ENCODE measurements at regions not wholly inside any gene's neighbourhood (a gene's known extent, or its start where the extent isn't known, plus 50 kb on each side); places are given as distances from the start of the nearest gene placed in this dataset.

- no peak overlapping the region for H3K27ac ChIP-seq (ENCODE audit: low read depth, low read length)
- no peaks in the 10 kb centered on the region for H3K4me1 ChIP-seq (ENCODE audit: control insufficient read depth, insufficient read depth, low read length, unreplicated experiment)
- H3K36me3 ChIP-seq (ENCODE audit: insufficient read depth, low read length), result no peaks in the 10 kb centered on the region
- H3K27me3 ChIP-seq (ENCODE audit: insufficient read depth, low read length), result no peaks in the 10 kb centered on the region
- H3K79me2 ChIP-seq (ENCODE audit: control insufficient read depth, insufficient read depth, low read length, unreplicated experiment), result no peaks in the 10 kb centered on the region
- no peak overlapping the region for H3K4me3 ChIP-seq (ENCODE audit: low read depth, low read length)
- H2AFZ ChIP-seq (ENCODE audit: low read length, unreplicated experiment), result no peak overlapping the region
Measured at GRCh38 chr3:154496978-154497377, 67.0 kb upstream of the GPR149 start.

GRCh38 chr3:154496540-154496939 is 66.5 kb upstream of the GPR149 start:
- Histone ChIP-seq H3K4me1 (ENCODE audit: control insufficient read depth, insufficient read depth, low read length, unreplicated experiment) (no peaks in the 10 kb centered on the region), H3K4me3 (ENCODE audit: low read depth, low read length) (no peak overlapping the region)

GRCh38 chr3:154486949-154487348 is 57.0 kb upstream of the GPR149 start:
- no peak overlapping the region for H2AFZ ChIP-seq (ENCODE audit: low read length, unreplicated experiment)
- H3K27ac ChIP-seq (ENCODE audit: low read depth, low read length), result no peak overlapping the region
- no peak overlapping the region for H3K4me3 ChIP-seq (ENCODE audit: low read depth, low read length)
- no peaks in the 10 kb centered on the region for H3K27me3 ChIP-seq (ENCODE audit: insufficient read depth, low read length)
- H3K4me1 ChIP-seq (ENCODE audit: control insufficient read depth, insufficient read depth, low read length, unreplicated experiment), result no peaks in the 10 kb centered on the region
- H3K36me3 ChIP-seq (ENCODE audit: insufficient read depth, low read length), result no peaks in the 10 kb centered on the region
- H3K79me2 ChIP-seq (ENCODE audit: control insufficient read depth, insufficient read depth, low read length, unreplicated experiment), result no peaks in the 10 kb centered on the region

More at GRCh38 chr3:154496540-154496939, 66.5 kb upstream of the GPR149 start:
- no peaks in the 10 kb centered on the region for H3K36me3 ChIP-seq (ENCODE audit: insufficient read depth, low read length)
- H3K79me2 ChIP-seq (ENCODE audit: control insufficient read depth, insufficient read depth, low read length, unreplicated experiment), result no peaks in the 10 kb centered on the region
- H3K27me3 ChIP-seq (ENCODE audit: insufficient read depth, low read length), result no peaks in the 10 kb centered on the region
- no peak overlapping the region for H2AFZ ChIP-seq (ENCODE audit: low read length, unreplicated experiment)
- H3K27ac ChIP-seq (ENCODE audit: low read depth, low read length), result no peak overlapping the region

- Histone ChIP-seq H3K27ac (ENCODE audit: low read depth, low read length) (no peak overlapping the region), H3K27me3 (ENCODE audit: insufficient read depth, low read length) (no peaks in the 10 kb centered on the region), H3K4me3 (ENCODE audit: low read depth, low read length) (no peak overlapping the region), H3K79me2 (ENCODE audit: control insufficient read depth, insufficient read depth, low read length, unreplicated experiment) (no peaks in the 10 kb centered on the region), H3K36me3 (ENCODE audit: insufficient read depth, low read length) (no peaks in the 10 kb centered on the region), H3K4me1 (ENCODE audit: control insufficient read depth, insufficient read depth, low read length, unreplicated experiment) (no peaks in the 10 kb centered on the region), H2AFZ (ENCODE audit: low read length, unreplicated experiment) (no peak overlapping the region)
Measured at GRCh38 chr3:154482507-154482906, 52.5 kb upstream of the GPR149 start.

- no peak overlapping the region for H3K4me3 ChIP-seq (ENCODE audit: low read depth, low read length)
- no peaks in the 10 kb centered on the region for H3K79me2 ChIP-seq (ENCODE audit: control insufficient read depth, insufficient read depth, low read length, unreplicated experiment)
- no peak overlapping the region for H3K27ac ChIP-seq (ENCODE audit: low read depth, low read length)
- no peaks in the 10 kb centered on the region for H3K27me3 ChIP-seq (ENCODE audit: insufficient read depth, low read length)
- H3K36me3 ChIP-seq (ENCODE audit: insufficient read depth, low read length), result no peaks in the 10 kb centered on the region
- H3K4me1 ChIP-seq (ENCODE audit: control insufficient read depth, insufficient read depth, low read length, unreplicated experiment), result no peaks in the 10 kb centered on the region
- no peak overlapping the region for H2AFZ ChIP-seq (ENCODE audit: low read length, unreplicated experiment)
Measured at GRCh38 chr3:154480033-154480432, 50.0 kb upstream of the GPR149 start.
